ENCODE measurements at regions not wholly inside any gene's neighbourhood (a gene's known extent, or its start where the extent isn't known, plus 50 kb on each side); places are given as distances from the start of the nearest gene placed in this dataset.

DNA sequence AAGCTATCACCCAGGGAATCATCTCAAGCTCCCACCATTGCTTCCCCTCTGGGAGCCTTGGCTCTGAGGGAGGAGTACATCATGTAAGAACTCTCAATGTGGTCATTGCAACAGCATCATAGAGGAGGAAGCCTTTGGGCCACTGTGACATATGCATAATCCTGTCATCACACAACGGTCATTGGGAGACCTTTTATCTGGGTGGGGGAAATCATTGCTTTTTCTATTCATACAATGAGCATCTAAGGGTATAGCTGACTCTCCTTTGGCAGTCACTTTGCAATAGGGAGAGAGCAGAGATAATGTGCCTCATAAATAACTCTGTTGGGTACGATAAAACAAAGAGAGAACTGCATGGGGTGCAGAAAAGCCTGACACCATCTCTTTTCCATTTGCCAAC lies 155.2 kb upstream of the KCNIP4 start:
- Histone ChIP-seq H3K27ac (no peak overlapping the region), H3K36me3 (replicated peaks in 1 of 2) (no peaks in the 10 kb centered on the region), H3K4me3 (no peak overlapping the region), H3K4me1 (replicated peaks in 1 of 2) (no peaks in the 10 kb centered on the region), H3K9me3 (replicated peaks in 1 of 3) (no peaks in the 10 kb centered on the region), H3K27me3 (no peaks in the 10 kb centered on the region)
- WGBS, 4 donors: 36 to 49% (median 48%) methylated on average over 2 of the region's 2 CpGs
- intact Hi-C loops (cut with DNase I): no loop called here
- TF ChIP-seq, protein P1, sequence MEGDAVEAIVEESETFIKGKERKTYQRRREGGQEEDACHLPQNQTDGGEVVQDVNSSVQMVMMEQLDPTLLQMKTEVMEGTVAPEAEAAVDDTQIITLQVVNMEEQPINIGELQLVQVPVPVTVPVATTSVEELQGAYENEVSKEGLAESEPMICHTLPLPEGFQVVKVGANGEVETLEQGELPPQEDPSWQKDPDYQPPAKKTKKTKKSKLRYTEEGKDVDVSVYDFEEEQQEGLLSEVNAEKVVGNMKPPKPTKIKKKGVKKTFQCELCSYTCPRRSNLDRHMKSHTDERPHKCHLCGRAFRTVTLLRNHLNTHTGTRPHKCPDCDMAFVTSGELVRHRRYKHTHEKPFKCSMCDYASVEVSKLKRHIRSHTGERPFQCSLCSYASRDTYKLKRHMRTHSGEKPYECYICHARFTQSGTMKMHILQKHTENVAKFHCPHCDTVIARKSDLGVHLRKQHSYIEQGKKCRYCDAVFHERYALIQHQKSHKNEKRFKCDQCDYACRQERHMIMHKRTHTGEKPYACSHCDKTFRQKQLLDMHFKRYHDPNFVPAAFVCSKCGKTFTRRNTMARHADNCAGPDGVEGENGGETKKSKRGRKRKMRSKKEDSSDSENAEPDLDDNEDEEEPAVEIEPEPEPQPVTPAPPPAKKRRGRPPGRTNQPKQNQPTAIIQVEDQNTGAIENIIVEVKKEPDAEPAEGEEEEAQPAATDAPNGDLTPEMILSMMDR (IDR thresholded peaks at IDR 0.05): no peak
- no peak for TF ChIP-seq POLR2A (IDR thresholded peaks at IDR 0.05)
- no peak for DNase-seq

DNA sequence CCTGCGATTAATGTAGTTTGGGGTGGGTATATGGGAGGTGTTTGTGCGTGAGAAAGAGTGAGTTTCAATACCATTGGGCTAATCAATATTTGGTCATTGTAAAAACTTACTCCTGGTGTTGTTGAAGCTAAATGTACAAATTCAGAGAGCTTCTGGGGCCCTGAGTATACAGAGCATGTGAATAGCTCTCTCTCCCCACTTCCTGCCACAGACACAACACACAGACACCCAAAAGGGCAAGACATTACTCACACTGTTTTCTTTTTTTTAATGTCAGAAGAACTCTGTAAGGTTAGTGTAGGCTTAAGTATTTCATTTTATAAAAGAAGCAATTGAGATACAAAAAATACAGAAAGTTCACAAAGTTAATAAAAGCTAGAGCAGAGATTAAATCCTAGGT lies 151.3 kb upstream of the KCNIP4 start:
- TF ChIP-seq, protein P1 (IDR thresholded peaks at IDR 0.05): no peak
- no peak for TF ChIP-seq POLR2A (IDR thresholded peaks at IDR 0.05)
- H3K4me1 ChIP-seq (replicated peaks in 1 of 2): no peaks in the 10 kb centered on the region
- no peaks in the 10 kb centered on the region for H3K9me3 ChIP-seq (replicated peaks in 1 of 3)
- 72 to 90% (median 83%) methylated on average over 2 of the region's 2 CpGs for WGBS, 4 donors
- H3K27me3 ChIP-seq: no peaks in the 10 kb centered on the region
- H3K36me3 ChIP-seq (replicated peaks in 1 of 2): no peaks in the 10 kb centered on the region
- no peak overlapping the region for H3K27ac ChIP-seq
- intact Hi-C loops (cut with DNase I): no loop called here
- H3K4me3 ChIP-seq: no peak overlapping the region
- DNase-seq: no peak

DNA sequence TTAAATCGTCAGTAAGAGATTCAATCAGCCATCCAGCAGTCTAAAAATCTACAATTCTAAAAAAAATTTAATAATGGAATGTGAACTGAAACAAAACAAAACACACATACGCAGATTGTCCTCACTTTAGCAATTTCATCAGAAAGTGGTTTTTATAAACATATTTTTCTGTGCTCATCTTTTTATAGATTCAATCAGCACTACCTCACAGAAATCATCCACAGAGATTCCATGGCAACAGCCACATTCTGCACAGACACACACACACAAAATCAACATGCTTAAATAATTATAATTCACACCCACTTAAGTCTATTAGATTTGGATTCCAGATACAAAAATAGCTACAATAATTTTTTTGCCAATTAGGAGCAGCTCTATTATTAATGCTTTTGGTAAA lies 149.0 kb upstream of the KCNIP4 start:
- no peak overlapping the region for H3K4me3 ChIP-seq
- DNase-seq: no peak
- intact Hi-C loops (cut with DNase I): no loop called here
- 64 to 71% (median 66%) methylated on average over 2 of the region's 2 CpGs for WGBS, 4 donors
- no peaks in the 10 kb centered on the region for H3K36me3 ChIP-seq (replicated peaks in 1 of 2)
- no peak for TF ChIP-seq POLR2A (IDR thresholded peaks at IDR 0.05)
- TF ChIP-seq, protein P1 (IDR thresholded peaks at IDR 0.05): no peak
- no peak overlapping the region for H3K27ac ChIP-seq
- no peaks in the 10 kb centered on the region for H3K9me3 ChIP-seq (replicated peaks in 1 of 3)
- H3K4me1 ChIP-seq (replicated peaks in 1 of 2): no peaks in the 10 kb centered on the region
- no peaks in the 10 kb centered on the region for H3K27me3 ChIP-seq

DNA sequence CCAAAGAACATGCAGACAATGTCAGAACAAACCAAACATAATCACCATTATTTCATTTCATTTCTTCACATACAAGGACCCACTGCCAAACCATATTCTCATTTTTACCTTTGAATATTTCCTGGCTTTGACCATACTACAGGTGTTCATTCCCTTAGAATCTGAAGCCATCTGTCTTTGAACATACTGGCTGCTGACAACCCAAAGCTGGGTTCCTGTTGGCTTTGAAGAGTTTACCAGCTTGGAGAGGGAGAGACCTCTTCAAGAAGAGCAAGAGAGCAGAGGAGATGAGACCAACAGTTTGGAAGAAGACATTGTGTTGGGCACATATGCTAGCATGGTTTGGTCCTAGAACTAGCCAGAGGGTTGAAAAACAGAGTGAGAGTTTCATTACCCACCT lies 145.6 kb upstream of the KCNIP4 start:
- no peaks in the 10 kb centered on the region for H3K27me3 ChIP-seq
- H3K4me1 ChIP-seq (replicated peaks in 1 of 2): no peaks in the 10 kb centered on the region
- H3K4me3 ChIP-seq: no peak overlapping the region
- no peak overlapping the region for H3K27ac ChIP-seq
- intact Hi-C loops (cut with DNase I): no loop called here
- H3K36me3 ChIP-seq (replicated peaks in 1 of 2): no peaks in the 10 kb centered on the region
- DNase-seq: no peak
- no peak for TF ChIP-seq POLR2A (IDR thresholded peaks at IDR 0.05)
- TF ChIP-seq, protein P1 (IDR thresholded peaks at IDR 0.05): no peak
- no peaks in the 10 kb centered on the region for H3K9me3 ChIP-seq (replicated peaks in 1 of 3)
